NCI-H460 (cell line): ENCODE measurements at regions not wholly inside any gene's neighbourhood (a gene's known extent, or its start where the extent isn't known, plus 50 kb on each side); places are given as distances from the start of the nearest gene placed in this dataset.

Source experiments
- DNase-seq: peaks from one replicate; pipeline ENCODE4 v3.0.0-alpha.2; 2016; ENCODE audit warnings: low read depth; ENCODE audit errors: extremely low read depth

DNA sequence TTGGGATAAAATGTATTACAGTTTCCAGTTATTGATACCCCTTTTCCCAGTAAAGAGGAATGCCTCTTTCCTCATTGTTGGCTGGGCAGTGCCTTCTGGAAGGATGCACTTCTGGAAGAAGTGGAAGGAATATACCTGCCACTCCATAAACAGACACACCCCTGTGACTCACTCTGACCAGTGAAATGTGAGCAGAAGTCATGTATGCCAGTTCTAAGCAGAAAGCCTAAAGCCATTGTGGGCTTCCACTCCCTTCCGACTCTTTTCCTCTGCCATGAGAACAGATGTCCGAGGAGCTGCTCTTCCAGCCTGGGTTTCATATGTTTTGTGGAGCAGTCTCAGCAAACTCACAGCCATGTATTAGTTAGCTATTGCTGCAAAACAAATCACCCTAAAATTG lies 166.1 kb upstream of the SERP2 start:
- DNase-seq: no peak

DNA sequence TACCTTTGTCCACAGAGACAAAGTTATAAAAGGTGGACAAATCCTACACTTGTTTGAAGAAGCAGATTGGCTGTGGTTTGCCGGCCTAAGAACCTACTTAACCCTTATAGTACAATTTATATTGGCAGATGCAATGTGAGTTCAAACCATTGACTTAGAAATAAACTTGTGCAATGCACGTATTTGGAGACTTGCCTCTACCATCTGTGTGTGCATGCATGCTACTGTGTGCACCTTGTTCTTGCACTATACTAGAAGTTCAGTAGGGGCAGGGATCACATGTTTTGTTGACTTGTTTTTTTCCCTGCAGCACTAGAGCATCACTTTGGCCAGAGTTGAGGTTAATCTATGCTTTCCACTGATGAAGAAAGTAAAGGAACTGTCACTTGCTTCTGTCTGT lies 163.1 kb upstream of the SERP2 start:
- no peak for DNase-seq

DNA sequence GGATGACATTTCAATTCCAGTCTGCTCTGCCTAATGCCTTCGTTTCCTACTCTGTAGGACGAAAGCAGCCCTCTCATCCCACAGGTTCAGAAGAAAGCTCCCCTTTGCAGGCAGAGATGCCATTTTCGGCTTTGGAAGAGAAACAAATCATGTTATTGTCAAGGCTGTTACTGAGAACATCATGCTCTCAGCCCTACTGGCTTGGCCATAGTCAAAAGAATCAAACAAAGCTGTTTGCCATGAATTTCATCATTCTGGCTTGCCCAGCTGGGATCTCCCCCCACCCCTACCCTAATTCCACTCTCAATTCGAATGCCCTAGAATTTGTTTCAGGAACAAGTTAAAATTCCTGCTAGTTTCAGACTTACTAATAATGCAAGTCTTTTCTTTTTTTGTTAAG lies 162.3 kb upstream of the SERP2 start:
- no peak for DNase-seq

DNA sequence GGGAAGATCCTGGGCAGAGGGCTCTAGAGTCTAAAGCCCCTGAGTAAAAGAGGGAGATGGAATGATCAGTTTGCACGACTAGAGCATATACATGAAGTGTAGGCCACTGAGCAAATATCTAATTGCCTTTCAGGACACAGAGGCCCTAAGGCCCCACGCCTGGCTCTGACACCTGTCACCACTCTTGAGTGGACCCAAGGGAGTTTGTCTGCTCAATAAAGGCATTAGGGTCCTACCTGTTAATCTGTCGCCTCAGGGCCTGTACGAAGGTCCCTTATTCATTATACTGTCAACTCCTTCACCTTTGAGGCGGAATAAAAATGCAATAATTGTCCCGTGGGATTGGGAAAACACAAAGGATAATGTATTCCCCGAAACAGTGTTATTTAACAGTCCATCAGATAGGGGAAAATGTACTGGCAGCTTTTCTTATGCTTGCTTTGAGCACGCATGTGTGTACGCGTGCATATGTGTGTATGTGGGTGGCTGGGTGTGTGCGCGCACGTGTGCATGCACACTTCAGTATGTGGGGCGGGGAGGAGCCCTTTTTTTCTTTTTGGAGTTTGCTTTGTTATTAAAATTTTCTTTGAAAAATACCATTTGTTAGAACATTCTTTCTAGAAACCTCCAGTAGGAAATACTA lies 161.8 kb upstream of the SERP2 start:
- DNase-seq: no peak

DNA sequence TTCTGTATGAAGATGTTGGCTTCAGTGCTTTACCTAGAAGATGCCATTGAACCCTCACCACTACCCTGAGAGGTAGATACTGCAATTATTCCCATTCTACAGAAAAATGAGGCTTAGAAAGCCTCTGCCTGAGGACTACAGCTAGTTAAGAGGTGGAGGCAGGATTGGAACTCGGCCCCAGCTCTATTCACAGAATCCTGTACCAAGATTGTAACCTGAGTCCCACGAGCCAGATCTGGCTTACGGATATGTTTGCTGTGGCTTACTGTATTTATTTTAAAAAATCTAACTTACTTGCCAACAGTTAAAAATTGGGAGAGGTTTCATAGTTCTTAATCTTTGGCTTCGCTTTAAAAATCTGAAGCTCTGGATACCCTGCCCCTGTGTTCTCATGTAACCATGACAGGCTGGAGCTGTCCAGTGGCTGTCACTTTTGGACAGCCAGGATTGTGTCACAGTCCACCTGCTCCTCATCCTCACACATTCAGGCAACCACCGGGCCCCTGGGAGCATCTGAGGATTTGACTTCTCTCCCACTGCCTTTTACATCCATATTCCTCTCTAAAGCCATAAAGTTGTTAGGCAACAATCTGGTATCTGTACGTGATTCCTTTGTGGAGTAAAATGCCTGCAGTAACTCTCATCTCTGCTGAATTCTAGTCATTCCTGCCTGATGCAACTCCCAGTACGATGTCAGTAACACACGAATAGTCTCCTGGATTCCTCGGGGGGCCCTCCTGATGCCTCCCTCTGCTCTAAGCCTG lies 160.8 kb upstream of the SERP2 start:
- DNase-seq: peak; percentile 52

DNA sequence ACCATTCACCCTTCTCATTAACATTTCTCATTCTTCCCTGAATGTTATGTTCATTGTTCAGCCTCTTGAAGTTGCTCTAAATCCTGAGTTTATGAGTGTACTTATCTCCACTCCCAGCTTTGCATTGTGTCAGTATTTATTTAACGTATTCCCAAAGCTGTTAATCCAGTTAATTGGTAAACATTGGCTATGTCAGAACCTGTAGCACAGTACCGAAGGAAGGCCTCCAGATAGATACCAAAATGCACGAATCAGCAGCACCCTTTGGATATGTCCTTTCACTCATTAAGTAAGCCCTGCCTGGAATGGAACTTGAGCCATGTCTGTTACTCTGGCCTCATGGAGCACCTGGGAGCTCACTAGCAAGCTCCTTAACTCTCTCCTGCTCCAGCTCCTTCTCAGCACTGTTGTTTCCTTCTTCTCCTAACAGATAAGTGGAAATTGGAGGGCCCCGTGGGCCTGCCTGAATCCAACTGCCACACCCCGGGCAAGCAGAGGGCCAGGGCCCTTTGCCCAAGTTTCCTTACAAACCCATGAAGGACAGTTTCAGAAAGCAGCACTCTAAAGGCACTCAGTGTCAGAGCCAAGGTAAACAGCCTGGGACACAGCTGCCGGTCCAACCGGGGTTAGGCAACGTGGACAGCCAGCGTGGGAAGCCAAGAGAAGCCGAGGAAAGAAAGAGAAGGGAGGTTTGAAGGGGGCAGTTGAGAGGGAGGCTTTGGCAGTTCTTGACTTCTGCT lies 155.0 kb upstream of the SERP2 start:
- DNase-seq: no peak

DNA sequence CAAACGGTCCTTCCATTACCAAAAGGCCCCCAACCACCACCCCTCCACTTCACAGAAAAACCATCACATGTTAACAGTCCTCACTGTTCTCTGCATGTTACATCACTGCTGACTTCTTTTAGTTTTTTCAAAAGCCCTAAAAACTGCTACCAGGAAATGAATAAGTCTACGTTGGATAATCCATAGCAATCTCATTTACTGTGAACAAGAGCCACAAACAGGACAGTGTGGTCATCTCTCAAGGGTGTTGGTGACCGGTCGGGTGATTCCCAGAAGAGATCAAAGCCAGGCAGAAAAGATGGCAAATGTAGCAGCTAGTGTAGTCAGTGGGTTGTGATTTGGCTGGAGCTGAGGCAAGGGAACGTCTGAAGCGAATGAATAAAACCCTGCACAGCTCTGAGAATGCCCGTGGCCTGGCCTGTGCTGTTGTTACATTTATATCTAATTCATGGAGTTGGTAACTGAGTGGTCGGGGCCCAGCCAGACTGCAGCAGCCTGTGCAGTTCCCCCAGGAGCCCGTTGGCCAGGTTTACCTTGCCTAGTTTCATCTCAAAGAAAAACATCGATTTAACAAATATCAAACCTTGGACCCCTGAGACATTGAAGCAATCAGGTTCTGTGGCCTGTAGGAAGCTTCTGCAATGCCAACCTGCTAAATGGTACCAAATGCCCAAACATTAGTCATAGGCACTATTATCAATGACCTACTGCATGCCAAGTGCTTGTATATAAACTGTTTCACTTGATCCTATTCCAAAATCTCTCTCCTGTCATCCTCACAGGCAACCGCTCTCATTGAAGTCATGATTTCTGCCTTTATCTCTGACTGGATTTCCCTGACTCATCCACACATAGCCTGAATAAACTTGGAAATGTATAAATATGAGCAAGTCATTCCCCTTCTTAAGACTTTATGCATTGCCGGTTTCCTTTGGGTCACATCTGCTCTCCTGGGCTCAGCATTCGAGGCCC lies 153.8 kb upstream of the SERP2 start:
- DNase-seq: no peak

DNA sequence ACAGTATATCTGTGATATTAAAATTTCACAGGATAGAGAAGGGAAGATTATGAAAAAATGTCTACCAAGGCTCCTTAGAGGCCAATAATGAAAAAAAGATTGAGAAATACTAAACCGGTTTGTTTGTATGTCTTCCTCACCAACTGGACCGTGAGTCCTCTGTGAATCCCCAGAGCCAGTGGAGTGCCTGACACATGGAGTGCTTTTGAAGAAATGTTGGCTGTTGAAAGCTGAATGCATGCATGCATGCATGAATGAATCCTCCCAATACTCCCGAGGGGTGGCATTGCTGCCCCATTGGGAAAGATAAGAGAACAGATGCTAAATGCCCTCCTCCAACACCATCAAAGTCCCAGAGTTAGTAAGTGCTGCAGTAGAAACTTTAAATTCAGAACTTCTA lies 152.7 kb upstream of the SERP2 start:
- no peak for DNase-seq

DNA sequence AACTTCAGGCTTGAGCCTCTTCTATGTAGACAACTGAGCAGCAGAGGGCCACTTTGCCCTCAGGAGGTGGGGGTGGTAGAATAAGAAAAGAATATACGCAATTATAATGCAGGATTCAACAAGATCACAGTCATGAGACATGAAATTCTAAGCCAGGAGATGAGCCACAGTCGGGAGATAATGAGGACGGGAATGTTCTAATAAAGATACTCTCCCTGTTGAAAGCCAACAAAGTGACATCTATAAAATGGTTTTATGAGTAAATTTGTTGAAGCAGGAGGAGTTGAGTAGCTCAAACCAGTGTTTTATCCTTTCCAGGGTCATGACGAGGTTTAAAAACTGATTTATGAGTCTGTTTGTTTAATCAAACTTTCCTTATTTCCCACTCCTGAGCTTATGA lies 152.0 kb upstream of the SERP2 start:
- no peak for DNase-seq

DNA sequence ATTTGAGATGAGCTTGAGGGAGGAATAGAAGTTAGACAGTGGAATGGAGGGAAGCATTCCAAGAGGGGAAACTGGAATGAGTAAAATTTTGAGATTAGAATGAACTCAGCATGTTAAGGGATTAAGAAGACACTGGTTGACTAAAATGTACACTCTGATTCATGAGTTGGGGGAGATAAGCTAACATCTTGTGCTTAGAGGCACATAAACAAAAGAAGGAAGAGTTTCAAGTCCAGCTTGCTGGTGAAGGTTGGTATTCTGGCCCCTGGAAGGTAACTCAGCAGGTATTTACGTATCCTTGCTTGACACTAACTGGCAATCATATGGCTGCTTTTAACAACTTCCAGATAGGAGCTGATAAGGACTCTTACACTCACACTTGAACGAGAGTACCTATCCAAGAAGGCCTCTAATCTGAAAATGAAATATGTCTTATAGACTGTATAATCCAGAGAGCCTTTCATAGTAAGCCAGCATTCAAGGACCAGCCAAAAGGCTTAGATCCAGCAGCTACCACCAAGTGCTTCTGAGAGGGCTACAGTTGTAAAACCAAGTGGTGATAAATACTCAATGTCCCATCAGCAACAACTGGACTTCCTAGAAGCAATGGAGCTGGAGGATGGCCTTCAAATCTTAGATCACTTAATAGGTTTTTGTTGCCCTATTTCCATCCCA lies 149.7 kb upstream of the SERP2 start:
- DNase-seq: no peak

DNA sequence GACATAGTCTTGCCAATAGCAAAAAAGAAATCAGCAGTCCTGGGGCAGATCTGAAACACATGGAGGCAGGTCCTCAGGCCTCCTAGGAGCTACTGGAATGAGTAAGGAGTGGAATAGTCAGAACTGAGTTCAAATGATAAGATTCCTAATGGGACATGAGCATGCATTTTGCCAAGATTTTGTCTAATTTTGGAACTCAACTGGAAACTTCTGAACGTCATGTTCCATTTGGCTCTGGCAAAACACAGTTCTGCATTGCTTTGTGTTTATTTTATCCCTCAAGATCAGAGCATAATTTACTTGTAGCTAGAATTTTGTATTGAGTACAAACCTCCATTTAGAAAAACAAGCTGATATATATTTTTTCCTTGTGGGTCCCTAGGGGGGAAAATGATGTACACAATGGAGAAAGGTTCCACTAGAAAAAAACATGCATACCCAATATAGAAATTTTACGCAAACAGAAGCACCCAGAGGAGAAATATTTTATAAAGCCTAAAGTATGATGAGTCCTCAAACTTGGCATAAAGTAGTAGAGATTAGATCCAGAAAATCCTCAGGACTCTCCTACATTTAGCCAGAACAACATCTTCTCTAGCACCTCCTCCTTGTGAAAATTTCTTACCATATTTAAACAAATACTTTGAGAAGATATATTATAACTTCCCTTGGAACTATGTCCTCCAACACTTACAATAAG lies 149.0 kb upstream of the SERP2 start:
- no peak for DNase-seq

DNA sequence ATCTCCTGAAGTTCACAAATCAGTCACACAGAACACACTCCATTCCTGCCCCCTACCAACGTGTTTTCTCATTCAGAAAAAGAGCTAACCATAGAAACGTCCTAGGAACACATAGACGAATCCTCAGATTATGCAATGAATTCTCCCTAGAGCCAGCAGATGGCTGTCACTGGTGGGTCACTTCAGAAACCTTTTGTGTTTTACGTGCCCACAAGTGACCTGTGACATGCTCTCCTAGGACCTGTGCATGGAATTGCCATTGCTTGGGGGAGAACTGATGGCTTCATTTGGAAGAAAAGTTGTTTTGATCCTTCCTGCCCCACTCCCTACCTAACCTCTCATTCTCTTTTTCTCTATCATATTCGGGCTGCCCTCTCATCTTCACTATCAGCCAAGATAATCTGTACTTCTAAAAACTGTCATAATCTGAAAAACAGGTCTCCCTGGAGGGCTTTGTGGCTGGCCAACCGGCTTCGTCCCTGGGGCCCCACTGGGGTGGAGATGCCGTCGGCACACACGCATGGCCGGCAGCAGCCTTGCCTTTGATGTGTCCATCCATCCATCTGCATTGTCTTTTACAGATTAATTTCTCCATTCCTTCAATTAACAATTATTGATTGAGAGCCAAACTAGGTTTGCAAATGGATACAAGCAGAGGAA lies 144.1 kb upstream of the SERP2 start:
- DNase-seq: no peak

DNA sequence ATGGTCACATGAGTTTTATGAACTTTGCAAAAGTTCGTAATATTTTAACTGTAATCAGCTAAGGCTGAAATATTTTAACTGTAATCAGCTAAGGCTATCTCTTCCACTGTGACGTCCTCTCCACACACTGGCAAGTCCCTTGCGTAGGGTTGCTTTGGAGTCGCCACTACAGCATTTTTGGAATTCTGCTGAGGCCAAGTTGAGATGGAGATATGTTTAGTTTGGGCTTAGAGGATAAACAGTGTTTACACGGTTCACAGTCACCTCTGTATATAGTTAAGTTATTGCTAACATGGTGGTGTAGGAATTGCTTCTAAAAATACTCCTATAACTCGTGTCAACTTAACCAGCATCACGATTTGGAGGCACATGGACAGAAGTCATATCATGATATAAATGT lies 143.6 kb upstream of the SERP2 start:
- DNase-seq: no peak

DNA sequence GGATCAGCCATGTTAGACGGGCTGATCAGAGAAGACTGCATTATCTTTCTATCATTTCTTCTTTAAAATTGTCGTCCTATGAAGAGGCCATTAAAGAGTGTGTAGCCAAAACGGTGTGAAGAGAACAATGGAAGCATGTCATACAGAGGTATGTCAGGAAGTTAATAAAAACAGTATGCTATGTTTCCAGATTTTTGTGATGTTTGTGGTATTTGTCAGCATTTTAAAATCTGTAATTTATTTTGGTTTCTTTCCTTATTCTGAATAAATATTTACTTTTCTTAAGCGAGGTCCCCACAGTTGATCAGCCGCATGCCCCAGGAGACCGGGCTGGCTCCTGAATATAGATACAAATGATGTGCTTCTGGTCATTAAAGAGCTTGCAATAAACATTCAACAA lies 142.9 kb upstream of the SERP2 start:
- no peak for DNase-seq

DNA sequence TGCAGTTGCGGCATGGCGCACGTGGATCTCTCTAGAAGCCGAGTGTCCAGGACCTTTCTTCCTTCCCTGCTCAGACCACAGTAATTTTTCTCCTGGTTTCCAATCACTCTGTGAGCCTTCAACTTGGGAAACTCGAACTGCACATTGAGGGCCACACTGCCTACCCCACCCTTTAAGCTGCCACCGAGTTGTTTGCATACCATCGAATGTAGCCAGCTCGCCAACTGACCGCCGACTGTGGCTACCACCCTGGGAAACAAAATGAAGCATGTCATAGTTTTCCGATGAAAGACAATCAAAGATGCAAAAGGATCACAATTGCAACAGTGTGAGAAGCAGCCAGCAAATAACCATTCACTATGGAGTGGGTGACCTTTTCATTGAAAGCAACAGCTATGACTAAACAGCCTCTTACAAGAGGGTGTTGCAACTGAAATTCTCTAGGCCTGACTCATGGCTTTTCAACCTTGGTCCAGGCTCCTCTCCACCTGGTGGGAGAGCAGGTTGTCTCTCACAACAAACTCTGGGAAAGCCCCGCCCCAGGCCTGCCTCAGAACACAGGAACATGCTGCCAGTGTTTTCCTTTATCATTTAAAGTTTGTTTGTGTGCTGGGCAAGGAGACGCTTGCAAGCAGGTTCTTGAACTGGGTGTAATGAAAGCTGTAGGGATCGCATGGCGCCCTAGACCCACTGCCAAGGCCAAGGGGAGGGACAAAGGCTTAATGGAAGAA lies 141.7 kb upstream of the SERP2 start:
- DNase-seq: peak; percentile 89

DNA sequence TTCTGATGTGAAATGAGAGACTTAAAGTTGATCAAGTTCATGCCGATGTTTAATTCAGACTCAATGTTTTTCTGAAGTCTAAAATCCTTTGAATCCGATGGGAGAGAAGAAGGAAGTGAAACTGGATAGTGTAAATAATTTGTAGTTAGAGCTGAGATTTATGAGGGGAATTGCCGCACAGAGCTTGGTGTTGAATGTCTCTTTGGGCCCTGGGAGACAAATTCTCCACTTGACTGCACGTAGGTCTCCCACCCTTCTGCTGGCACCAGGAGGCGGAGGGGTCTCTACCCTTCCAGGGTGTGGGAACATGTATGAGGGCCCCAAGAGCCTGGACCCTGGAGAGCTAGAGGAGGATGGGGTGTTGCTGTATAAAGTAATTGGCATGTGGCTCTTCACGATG lies 140.8 kb upstream of the SERP2 start:
- DNase-seq: no peak

DNA sequence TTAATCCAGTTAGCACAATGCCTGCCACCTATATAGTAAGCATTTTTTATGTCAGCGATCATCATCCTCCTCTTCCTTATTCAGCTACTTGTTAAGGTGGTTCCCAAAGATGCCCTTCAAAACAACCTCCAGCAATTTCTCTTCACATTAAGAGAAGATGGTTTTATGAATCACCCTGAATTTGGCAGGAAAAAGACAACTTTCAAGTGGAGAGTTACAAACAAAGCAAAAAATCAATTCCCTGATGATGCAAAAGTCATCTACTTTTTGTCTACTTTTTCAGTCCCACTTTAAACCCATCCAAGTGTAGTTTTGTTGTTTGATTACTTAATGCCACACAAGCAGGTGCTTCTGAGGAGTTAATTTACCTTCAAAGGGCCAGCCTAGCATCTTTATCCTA lies 139.1 kb upstream of the SERP2 start:
- peak; percentile 44 for DNase-seq

DNA sequence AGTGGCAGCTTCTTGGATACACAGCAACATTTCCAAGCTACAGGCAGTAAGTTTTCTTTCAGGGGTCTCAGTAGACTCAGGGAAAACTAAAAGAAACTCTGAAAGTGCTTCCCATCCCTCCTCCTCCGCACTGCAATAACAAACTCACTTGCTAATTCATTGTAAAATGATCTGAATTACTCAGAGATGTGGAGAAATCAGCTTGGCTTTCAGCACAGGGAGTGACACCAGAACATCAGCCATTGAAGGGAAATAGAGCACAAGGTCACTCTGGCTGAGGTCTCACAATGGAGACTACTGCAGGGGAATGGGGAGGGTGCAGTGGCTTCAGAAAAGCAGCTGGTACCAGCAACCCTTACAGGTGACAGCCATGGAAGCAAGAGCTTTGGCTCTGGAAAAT lies 137.3 kb upstream of the SERP2 start:
- no peak for DNase-seq
